T-helper 1 cell (primary cell): ENCODE measurements at regions not wholly inside any gene's neighbourhood (a gene's known extent, or its start where the extent isn't known, plus 50 kb on each side); places are given as distances from the start of the nearest gene placed in this dataset.

ENCODE experiments used
- DNase-seq, 5 donors: peaks; one replicate each; pipeline ENCODE4 v3.0.0-alpha.2; 2012 to 2020

DNA sequence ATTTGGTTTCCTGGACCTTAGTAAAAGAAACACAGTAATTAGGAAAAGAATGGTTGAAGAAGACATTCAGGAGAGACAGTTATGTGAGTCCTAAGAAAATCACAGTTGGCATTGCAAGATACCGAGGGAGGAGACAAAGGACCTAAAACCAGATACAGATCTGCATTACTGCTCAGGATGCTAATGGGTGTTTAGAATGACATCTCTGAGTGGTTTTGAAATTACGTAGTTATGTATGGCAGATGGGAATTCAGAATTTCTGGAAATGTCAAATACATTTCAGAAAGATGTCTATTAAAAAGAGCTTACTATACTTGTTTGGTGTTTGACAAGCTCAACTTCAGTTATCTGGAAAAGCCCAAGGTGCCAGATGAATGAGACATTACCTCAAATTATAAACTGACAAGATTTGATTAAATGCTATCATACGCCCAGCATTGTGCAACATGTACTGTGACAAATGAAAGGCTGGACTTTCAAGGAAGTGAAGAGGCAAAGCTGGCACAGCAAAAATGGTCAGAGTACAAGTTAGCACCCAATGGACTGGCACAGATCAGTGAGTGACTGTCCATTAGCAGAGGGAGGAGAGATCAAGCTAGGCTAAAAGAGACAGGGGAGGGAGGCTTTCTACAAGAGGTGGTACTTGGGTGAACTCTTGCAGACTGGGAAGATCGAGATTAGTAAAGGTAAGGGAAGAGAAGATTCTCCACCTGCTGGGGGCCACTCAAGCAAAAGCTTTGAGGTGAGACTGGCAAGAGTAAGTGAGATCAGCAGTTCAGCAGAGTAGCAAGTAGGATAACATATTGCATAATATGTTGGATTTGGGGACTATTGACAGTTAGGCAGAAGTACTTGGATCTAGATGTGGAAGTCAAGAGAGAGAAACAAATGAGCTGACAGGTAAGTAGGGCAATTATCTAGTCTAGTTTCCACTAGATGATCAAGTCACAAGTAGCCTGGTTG is 168.9 kb downstream of the CYRIA start:
- DNase-seq = no peak

DNA sequence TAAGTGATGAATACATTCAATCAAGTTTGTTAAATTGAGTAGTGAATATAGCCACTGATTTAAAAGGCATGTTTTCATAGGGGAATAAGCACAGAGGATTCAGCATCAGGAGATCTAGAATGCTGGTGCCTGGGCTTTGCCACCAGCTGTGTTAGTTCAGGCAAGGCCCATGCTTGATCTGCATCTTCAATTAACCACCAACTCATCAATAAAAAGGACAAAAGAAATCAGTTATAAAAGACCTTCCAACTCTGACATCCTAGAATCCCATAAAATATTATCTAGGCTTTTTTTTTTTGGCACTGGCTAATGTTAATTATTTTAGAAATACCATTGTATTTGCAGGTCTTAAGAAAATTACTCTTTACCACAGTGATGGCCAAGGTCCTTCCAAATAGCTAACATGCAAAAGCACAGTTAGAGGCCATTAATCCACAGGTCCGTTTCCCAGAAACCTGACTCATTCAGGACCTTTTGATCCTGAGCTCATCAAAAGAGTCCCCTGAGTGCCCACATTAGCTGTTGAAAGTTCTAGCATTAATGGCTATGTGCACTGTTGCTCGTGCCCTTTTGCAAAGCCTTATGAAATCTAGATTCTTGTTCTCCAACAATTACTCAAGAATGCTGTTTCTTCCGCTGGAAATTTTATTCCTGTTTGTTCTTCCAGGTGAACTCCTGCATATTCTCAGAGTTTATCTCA is 170.0 kb downstream of the CYRIA start:
- no peak for DNase-seq

DNA sequence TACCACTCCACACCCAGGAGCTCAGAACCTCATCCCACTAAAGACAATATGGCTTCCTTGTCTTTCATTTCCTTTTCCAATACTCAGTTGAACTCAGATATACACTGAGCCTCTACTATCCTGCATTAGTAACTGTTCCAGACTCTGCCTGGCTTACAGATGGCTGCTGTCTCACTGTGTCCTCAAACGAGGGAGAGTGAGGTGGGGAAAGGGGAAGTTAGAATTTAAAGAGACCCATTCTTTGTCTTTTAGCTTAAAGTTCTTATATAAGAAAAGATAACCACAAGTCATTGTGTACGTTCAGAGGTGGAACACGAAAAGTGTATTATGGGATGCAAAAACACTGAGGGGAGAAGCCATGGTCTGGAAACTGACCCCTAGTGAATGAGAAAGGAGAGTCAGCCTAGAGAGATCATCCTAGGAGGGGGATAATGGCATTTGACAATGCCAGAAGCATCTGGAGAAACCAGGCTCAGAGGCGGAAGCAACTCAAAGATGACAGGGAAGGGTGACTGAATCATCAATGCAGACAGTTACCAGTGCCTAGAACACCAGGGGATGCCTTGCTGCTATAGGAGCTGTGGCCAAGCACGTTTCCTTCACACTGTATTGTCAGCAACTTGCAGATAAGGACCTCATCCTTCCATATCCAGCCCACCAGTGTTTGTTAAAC is 170.7 kb downstream of the CYRIA start:
- no peak for DNase-seq

DNA sequence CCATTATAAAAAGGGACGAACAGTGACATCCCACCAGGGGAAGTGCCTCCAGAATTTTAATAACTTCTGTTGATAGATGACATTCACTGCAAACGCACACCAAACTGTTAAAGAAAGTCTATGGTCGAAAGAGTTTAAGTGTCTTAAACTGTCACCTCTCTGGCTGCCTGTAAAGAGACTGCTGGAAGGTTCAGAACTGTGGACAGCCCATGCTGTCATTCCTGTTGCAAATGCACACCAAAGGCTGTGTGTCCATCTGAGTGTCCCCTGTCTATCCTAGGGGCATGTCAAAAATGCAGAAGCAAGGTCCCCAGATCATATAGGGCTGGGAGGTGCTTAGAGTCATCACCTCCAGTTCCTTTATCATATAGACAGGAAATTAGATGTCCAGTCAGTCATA is 171.8 kb downstream of the CYRIA start:
- DNase-seq = no peak

DNA sequence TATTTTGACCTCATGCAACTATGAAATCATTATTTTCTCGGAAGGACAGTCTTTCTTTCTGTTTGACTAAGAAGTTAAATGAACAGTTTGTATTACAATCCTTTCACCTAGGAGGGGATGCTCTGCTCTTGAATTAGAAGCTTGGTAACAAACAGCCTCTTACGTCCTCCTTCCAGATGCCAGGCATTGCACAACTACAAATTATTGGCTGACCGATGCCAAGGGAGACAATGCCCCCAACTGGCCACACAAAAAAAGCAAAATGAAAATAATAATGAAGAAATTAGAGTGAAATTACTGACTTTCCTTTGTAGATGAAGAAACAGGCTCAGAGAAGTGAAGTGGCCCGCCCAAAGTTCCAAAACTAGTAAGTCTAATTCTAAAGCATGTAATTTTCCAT is 177.9 kb downstream of the CYRIA start:
- no peak for DNase-seq

DNA sequence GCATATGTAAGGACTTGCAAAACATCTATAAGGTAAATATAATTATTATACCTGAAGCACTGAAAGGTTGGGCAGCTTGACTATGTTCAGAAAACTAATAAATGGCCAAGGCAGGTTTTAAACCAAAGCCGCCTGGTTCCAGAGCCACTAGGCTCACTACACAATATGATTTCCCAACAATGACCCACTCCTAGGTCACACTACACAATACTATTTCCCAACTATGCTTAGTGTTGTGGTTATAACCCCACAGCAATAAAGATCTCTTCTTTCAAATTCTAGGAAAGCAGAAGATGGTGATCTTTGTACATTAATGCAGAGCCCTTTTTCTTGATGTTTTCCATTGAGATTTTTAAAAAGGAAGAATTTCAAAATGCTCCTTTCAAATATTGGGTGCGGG is 180.4 kb downstream of the CYRIA start:
- DNase-seq = no peak

DNA sequence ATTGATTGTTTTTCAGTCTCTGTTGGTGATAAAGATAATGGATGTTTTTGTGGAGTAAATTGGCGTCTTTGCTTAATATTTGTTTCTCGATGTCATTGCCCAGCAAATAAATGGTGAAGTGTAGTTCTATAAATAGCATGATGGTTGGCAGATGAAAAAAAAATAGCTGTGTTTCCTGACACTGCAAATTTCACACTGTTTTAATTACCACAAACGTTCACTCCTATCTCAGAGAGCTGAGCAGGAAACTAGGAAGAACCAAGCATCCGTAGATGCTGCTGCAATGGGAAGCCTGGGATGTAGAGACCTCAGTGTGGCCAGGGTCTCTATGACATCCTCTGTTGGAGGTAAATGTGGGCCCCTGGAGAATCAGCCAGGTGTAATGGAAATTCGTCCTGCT is 183.2 kb downstream of the CYRIA start:
- DNase-seq = no peak

DNA sequence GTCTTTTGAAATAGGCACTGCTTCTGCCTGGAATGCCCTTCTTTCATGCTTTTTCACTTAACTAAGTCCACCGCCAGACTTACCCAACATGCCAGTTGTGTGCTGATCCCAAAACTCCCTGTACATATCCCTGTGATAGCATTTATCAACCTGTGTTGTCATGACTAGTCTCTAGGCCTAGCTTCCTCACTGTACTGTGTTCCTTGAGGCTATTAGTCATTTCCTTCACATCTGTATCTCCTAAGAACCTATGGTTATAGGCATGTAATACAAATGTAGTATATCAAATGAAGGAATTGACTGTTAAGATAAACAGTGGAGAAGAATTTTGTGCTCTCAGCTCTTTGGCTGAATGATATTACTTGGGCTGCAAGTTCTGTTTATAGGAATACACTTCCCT is 184.3 kb downstream of the CYRIA start:
- no peak for DNase-seq

DNA sequence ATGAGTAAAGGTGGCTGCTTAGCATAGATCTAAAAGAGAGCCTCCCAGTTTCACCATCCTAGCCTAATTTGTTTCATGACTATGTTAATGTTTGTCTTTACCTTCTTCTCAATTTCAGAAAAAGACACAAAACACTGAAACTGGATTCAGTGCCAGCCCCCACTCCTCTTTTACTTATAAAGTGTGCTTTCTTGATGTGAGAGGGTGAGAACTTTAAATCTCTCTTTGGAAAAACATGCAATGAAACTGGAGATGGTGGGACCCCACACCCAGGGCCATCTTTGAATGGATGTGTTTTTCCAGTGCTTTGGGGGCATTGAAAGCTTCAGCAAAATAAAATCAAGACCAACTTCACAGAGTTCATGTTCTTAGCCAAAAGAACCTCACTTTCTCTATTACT is 185.9 kb downstream of the CYRIA start:
- DNase-seq = no peak

DNA sequence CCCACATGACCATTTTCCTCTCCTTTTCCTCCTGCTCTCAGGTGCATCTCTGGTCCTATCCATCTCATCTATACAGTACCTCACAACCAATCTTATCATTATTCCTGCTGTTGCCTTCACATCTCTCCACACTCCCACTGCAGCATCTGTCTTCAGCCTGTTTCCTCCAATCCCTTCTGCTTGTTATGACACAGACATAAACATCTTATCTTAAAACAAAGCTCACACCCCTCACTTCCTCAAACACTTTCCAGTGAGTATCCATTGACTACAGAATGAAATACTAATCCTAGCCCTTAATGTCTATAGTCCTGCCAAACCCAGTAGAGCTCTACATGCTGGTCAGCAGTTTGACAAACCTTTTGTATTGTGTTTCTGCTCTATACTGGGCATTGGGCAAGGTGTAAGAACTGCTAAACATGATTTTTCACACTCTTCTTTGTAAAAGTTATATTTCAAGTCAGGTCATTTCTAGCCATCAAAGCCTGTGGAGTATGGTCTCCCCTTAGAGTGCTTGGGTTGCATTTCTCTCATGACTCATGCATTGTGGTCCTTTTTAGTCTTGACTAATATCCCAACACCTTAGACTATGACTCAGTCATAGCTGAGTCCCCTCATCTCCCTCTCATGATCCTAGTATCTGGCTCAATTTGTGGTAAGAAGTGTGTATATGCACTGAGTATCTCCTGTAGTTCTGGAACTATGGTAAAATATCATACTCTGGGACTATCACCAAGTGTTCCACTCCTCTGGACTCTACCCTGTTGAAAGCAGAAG is 187.0 kb downstream of the CYRIA start:
- no peak for DNase-seq

DNA sequence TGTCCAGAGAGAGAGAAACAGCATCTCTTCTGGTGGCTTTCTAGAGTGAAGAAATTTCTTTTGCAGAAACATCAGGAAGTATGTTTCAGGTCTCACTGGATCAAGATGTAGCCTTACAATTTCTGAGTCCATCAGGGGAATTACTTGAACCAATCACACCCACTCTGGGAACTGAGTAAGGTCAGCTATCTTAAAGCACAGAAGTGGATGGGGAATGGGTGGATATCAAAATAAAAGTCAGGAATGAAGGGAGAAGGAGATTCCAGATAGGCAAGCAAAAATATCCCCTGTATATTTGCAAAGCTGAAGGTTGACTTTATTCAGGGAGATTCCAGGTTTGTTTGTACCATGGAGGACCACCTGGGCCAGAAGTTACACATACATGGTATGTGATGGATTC is 188.0 kb downstream of the CYRIA start:
- DNase-seq = no peak

DNA sequence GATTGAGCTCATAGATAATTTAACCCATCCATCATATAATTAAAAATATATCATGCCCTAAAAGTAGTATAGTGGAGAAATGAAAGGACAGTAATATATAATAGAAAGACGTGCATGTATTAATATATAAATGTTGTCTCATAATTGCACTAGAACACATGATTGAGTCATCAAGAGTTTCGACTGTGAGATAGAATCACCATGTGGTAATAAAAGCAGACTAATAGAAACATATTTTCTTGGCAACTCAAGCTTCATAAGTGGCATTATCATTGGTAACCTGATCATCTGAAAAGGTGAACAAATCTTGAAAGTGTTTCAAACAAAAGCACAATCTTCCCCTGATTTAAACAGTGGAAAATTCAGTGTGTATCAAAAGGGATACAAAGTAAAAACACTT is 188.8 kb downstream of the CYRIA start:
- DNase-seq = no peak

DNA sequence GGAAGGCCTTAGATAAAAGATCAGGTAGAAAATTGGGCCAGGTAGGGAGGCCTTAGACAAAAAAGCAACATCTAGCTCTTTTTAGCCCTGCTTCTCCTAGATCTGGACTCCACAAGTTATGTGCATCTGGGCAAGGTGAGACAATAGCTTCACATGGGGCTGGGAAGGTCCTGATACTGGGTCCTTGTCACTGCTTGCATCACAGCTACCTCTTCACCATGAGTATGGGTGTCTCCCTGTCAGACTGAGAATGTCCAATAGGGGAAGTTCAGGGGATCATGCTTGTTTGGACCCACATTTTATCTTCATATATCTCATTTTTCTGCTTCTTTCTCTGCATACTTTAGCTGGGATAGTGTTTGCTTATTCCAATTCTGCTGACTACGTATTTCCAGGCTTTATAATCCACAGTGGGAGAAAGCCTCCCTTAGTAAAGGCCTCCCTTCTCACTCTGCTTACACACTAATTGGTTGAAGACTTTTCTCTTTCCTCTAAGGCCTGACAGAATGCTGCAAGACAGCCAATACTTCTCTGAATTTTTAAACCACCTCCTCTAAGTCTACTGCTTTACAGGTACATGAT is 189.6 kb downstream of the CYRIA start:
- no peak for DNase-seq

DNA sequence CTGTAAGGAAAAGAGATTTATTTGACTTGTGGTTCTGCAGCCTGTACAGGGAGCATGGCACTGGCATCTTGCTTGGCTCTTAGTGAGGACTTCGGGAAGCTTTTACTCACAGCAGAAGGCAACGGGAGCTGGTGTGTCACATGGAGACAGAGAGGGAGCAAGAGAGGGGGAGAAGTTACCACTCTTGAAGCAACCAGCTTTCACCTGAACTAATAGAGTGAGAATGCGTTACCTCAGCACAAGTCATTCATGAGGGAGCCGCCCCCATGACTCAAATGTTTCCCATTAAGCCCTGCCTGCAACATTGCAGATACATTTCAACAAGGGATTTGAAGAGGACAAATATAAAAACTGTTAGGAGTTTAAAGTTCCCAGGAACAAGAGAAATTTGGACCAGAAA is 190.0 kb downstream of the CYRIA start:
- no peak for DNase-seq

DNA sequence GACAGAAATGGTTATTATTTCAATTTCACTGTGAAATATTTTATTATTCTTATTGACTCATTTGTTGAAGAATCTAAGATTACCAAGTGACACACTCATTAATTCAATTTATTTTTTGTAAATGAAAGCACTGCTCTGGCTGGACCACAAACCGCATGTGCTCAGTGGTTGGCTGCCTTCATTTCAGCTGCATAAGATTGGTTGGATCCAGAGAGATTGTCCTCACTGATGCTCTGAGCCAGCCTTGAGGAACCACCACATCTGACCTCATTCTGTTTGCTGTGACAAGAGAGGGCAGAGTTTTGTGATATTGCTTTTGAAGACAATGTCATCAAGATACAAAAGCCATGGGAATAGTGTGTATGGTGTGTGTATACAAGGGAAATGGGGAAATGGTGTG is 192.1 kb downstream of the CYRIA start:
- no peak for DNase-seq

DNA sequence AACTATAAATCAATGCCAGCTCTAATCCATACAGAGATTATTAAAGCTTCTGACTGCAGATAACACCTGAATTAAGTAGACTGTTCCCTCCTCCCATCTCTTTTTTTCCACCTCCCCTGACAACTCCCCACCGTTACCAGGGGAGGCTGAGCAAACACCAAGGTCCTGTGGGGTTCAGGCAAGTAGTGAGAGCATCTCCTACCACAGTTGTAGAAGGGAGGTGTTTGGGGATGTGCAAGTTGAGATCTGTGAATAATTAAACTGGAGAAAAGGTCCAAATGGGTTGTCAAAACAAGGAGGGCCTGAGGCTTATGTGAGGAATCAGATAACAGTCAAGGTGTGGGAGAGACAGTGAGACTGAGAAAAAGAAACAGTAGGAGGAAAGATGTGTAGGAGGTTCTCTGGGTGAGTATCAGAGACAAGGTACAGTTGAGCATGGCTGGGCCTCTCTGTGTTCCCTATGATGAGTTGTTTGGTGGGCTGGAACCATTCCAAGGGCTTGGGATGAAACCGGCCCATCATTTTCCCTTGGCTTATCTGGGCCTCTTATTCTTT is 194.6 kb downstream of the CYRIA start:
- no peak for DNase-seq

DNA sequence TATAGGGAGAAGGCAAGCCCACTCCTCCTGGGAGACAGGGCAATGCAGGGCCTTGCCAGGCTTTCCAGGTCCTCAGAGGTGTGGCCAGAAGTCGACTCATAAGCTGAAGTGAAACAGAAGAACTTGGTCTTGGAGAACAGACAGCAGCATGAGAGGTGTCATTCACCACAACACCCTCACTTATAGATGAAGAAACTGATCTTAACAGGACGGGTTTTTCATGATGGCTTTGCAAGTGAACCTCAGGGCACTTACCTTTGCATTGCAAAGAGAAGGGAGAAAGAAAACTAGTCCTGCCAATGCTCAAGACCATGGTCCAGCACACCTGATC is 198.8 kb downstream of the CYRIA start:
- DNase-seq = no peak

DNA sequence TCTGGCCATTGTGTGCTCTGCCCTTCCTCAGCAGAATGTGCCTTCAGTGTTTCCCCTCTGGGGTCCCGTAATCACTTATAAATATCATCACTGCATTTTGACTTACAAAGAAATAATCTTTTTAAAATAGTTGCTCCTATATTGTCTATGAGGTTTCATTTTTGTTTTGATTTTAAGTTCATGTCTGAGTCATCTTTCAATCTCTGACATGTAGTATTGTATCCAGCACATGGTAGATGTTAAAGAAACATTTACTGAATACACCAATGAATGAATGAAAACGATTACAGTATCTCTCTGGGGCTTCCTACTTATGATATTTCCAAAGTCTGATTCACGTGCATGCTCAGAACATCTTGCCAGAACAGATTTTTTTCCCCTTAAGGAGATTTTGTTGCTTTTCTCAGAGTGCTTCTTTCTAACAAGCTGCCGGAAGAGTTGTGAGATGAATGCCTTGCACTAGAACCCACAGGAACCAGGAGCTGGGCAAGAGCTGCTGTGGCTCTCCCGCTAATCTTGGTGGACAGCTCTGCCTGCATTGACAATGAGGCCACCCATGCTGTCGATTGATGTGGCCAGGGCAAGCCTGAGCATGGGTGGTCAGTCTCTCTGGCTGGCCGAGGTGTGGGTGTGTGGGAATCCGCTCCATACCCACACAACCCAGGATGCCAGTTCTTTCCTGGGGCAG is 199.4 kb downstream of the CYRIA start:
- DNase-seq = no peak

DNA sequence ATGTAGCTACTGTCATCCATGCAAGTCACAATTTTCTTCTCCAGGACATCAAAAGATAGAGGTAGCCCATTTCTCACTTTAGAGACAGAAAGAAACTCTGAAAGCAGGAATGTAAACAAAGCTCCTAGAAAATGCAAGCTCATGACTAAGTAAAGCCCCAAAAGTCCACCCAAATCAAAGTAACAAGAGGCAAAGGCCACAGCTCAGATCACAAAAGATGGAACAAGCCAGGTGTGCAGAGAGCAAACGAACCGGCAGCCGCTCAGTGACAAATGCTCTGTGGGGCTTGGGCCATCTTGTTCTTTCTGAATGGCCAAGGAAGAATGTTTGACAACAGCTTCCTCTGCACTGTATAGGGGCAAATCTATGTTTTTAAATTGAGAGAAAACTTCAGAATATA is 201.0 kb downstream of the CYRIA start:
- no peak for DNase-seq

DNA sequence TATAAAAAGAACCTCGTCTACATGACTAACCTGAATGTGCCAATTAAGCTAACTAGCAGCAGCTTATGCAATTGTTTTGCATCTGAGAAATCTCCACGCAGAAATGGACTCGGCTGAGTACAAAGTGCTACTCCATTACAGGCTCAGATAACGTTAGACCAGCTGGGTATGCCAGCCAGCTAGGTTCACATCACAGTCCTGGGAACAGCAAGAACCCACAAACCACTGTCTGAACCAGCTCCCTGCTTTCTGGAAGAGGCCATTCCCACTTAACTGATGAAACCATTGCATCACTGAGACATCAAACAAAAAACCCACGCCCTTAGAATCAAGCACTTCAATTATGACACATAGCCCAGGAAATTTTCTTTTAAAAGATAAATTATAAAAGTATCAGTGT is 202.7 kb downstream of the CYRIA start:
- no peak for DNase-seq

DNA sequence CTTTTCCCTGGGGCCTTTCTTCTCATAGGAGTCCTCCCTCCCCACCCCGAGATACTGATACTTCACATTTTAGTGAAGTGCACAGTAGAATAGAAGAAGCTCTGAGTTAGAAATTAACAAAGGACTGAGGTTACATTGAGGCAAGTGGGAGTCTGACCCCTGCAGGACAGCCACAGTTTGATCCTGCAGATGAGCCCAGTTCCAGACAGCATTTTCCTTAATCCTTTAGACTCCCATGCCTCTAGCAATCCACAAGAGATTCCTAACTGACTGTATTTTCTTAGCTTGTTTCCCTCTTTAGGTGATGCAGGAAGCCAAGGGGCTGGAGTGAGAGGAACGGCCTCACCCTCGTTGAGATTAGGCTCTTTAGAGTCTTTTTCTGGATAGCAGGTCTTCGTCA is 204.0 kb downstream of the CYRIA start:
- DNase-seq = no peak

DNA sequence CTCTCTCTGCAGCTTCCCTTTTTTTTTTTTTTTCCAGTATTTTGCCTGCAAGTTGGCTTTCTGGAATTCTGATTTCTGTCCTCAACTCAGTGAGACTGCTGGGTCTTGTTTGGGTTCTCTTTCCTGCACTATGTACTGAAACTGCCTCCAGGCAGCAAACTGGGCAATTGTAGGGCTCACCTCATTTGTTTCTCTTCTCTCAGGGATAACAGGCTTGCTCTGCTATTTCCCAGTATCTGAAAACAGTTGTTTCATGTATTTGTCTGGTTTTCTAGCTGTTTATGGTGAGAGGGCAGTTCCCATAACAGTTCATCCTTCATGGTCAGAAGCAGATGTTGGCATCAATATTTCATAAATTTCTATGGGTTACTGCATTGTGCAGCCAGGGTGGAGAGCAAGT is 206.0 kb downstream of the CYRIA start:
- DNase-seq = no peak
